GM19467 (cell line): ENCODE measurements at regions not wholly inside any gene's neighbourhood (a gene's known extent, or its start where the extent isn't known, plus 50 kb on each side); places are given as distances from the start of the nearest gene placed in this dataset.

Experiments
- ATAC-seq: cut with Tn5 transposase; IDR thresholded peaks from one replicate; pipeline ENCODE4 v1.9.1; 2021; ENCODE audit warnings: mild to moderate bottlenecking, moderate library complexity; ENCODE audit not compliant: unreplicated experiment

DNA sequence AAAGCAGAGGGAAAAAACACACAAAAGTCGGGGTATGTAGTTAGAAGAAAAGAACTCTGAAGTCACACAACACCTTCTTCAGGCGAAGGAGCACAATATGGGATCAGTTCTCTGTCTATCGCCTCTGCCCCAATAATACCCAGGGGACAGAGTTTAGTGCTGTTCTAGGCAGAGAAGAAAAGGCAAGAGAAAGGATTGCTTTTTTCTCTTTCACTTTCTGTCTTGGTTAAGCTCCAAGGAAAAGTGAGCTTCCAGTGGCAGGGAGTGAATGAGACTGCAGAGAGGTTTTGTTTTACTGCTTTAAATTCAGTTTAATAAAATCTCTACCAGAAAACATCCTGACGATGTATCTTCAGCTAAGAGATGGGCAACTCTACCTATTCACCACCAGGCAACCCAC, 86.6 kb upstream of the STXBP5 start:
- no peak for ATAC-seq

DNA sequence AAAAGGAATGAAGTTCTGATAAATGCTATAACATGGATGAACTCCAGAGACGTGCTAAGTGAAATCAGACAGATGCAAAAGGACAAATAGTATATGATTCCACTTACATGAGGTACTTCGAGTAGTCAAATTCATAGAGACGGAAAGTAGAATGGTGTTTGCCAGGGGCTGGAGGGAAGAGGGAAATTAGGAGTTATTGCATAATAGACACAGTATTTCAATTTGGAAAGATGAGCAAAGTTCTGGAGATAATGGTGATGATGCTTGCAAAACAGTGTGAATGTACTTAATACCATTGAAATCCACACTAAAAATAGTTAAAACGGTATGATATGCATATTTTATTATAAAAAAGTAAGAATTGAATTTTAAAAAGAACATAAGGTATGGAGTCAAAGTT, 84.9 kb upstream of the STXBP5 start:
- no peak for ATAC-seq

DNA sequence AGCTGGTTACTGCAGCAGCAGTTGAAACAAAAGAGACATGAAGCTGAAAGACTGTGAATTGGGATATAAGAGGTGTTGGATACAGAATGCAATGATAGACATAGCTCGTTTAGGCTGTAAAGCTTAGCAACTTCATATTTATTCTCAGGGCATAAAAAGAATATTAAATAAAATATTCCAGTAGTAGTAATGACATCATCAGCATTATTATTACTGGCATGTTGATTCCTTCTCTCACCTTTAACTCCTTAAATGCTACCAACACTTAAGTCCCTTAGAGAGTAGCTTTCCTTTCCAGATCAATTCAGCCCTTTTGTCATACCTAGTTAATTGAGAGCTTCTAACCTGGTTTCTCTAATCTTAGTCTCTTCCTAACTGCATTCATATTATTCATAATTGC, 81.4 kb upstream of the STXBP5 start:
- ATAC-seq = no peak

GRCh38 chr6:147126618-147127022, 77.6 kb upstream of the STXBP5 start:
- no peak for ATAC-seq

DNA sequence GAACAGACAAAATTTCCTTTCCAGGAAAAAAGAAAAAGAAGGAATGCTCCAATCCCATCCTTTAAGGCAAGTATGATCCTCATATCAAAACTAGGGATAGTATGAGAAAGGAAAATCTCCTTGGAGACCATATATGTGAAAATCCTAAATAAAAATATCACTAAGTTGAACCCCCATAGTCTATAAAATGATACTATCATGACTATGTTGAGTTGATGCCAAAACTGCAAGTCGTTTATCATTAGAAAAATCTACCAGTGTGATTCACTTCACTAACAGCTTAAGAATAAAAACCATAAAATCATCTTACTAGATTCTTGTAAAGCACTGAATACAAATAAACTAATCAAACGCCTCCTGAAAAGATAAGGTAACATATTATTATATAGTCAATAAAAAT, 76.6 kb upstream of the STXBP5 start:
- no peak for ATAC-seq

GRCh38 chr6:147128056-147128455, 76.2 kb upstream of the STXBP5 start:
- no peak for ATAC-seq

GRCh38 chr6:147131532-147132128, 72.6 kb upstream of the STXBP5 start:
- no peak for ATAC-seq

- ATAC-seq = no peak
These were observed 71.3 kb upstream of the STXBP5 start for GRCh38 chr6:147132889-147133288.

- ATAC-seq = no peak
These were observed 70.5 kb upstream of the STXBP5 start for GRCh38 chr6:147133669-147134068.

- no peak for ATAC-seq
These were observed 69.0 kb upstream of the STXBP5 start for GRCh38 chr6:147135211-147135681.

DNA sequence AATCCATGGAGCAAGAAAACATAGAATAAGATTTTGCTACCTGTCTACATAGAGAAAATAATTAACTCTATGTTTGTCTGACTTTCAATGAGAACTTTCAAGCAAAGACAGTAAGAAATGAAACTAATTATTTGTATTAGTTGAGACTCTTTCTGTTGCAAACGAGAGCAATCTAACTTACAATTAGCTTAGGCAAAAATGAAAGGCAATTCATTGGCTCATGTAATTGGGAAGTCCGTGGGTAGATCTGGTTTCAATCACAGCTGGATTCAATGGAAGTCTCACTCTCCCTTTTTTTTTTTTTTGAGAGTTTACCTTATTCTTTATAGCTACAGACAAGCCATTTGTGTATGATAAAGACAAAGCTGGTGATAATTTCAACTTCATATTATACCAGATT, 68.2 kb upstream of the STXBP5 start:
- ATAC-seq = no peak

DNA sequence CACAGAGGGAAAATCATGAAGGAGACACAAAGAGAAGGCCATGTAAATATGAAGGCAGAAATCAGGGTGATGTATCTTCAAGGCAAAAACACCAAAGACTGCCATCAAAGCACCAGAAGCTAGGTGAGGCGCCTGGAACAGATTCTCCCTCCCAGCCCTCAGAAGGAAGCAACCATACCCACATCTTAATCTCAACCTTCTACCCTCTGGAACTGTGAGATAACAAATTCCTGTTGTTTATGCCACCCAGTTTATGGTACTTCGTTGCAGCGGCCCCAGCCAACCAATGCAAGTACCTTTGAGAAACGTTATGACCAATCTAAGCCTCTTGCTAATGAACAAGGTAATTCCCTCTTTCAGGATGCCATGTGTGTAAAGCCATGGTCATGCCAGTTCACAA, 66.2 kb upstream of the STXBP5 start:
- ATAC-seq = no peak

DNA sequence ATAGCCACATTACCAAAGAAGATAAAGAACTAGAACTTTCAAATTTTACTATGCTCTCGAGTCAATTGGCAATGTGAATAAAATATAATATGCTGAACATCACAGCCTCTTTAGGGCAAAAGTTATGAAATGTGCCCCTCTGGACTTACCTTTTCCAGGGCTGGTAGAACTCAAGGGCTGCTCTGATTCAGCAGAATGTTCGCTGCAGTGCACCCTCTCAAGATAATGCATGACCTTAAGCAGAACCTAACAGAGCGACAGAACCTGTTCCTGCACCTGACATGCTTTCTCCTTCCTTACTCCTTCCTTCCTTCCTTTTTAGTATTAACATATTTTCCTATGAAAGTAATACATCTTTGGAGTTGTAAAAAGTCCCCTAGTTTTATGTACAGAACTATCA, 65.4 kb upstream of the STXBP5 start:
- ATAC-seq = no peak

- no peak for ATAC-seq
These were observed 62.4 kb upstream of the STXBP5 start for GRCh38 chr6:147141711-147142308.

DNA sequence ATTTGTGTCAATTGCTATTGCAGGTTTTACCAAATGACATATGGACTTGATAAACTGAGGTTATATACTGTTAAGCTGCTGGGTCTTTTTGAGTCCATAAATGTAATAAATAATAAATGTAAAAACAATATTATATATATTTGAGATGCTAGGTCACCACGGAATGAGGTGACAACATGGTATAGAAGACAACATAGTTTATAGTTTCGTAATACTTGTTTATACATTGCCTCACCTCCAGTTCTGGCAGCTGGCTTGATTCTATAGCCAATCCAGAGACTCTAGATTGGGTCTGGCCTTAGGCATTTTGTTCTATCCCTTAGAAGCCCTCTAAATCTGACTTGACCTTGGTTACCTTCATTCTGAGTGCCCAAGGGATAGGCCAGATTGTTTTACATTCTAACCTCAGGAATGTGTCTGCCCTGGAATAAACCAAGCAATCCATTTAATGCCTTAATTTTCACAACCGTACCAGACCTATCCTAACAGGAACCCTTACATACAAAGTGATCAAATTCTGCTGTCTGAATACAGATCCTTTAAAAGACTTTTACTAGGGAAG, 61.5 kb upstream of the STXBP5 start:
- no peak for ATAC-seq

GRCh38 chr6:147149092-147149491, 55.1 kb upstream of the STXBP5 start:
- ATAC-seq = no peak

- no peak for ATAC-seq
These were observed 54.4 kb upstream of the STXBP5 start for GRCh38 chr6:147149826-147150225.

GRCh38 chr6:147150293-147150692, 53.9 kb upstream of the STXBP5 start:
- ATAC-seq = no peak
